Heart right ventricle (tissue), 16 donors: ENCODE measurements at regions not wholly inside any gene's neighbourhood (a gene's known extent, or its start where the extent isn't known, plus 50 kb on each side); places are given as distances from the start of the nearest gene placed in this dataset.

Experiments used
- ATAC-seq, 8 donors: fragments of 200-7000 bp; cut with Tn5 transposase; one replicate each; pipeline ENCODE4 v1.9.1; 2020; ENCODE audit warnings: mild to moderate bottlenecking in 8 of 8, moderate library complexity in 8 of 8, moderate number of reproducible peaks in 1 of 8
- DNase-seq, 2 donors: peaks; one replicate each; pipeline ENCODE4 v3.0.0-alpha.2; 2020
- H3K27ac ChIP-seq, 10 donors: fragments of 200-600 bp; sonication (generic) in 2 of 10; one replicate each; pipeline versions ENCODE4 v1.5.0 to v1.8.0; 2020 to 2022; ENCODE audit warnings: mild to moderate bottlenecking in 3 of 10
- H3K27me3 ChIP-seq, 7 donors: fragments of 200-600 bp; one replicate each; pipeline ENCODE4 v1.8.0; 2021 to 2022; ENCODE audit warnings: mild to moderate bottlenecking in 2 of 7
- H3K36me3 ChIP-seq, 9 donors: fragments of 200-600 bp; sonication (generic) in 1 of 9; one replicate each; pipeline versions ENCODE4 v1.5.0 to v1.8.0; 2020 to 2022; ENCODE audit warnings: mild to moderate bottlenecking in 2 of 9
- H3K4me1 ChIP-seq, 9 donors: fragments of 200-600 bp; sonication (generic) in 1 of 9; one replicate each; pipeline versions ENCODE4 v1.5.0 to v1.8.0; 2020 to 2022; ENCODE audit warnings: mild to moderate bottlenecking in 4 of 9
- H3K4me3 ChIP-seq, 10 donors: fragments of 200-600 bp; sonication (generic) in 2 of 10; one replicate each; pipeline versions ENCODE4 v1.5.0 to v1.8.0; 2020 to 2022; ENCODE audit warnings: mild to moderate bottlenecking in 7 of 10, moderate library complexity in 2 of 10
- H3K9me3 ChIP-seq, 11 donors: fragments of 200-600 bp in 10 of 11; sonication (generic) in 2 of 11; one replicate each; pipeline versions ENCODE4 v1.5.0 to v1.8.0; 2013 to 2022; ENCODE audit warnings: mild to moderate bottlenecking in 2 of 11, control low read depth in 1 of 11, moderate library complexity in 1 of 11
- CTCF ChIP-seq, 9 donors: fragments of 200-600 bp; sonication (generic) in 2 of 9; IDR thresholded peaks; one replicate each; pipeline versions ENCODE4 v1.5.0 to v1.8.0; 2021 to 2022; ENCODE audit warnings: antibody characterized with exemption in 9 of 9, mild to moderate bottlenecking in 5 of 9, moderate library complexity in 1 of 9
- WGBS, 2 donors: extraction: QIAGEN DNeasy Blood & Tissue Kit; methylation state at CpG; one replicate each; pipeline ENCODE4 v1.1.7; 2013; ENCODE audit warnings: inconsistent platforms in 1 of 2; 5-methylcytosine and 5-hydroxymethylcytosine counted together
- intact Hi-C, 10 donors: fragments of 100-400 bp; cut with DNase I; formaldehyde crosslinking; loops; one replicate each; pipeline versions ENCODE4 v1.11.1 to v1.14.2; 2022
- donor health status: Arrhythmogenic right ventricular cardiomyopathy.
- donor health status: ischemic (EF 13 %, LVEDD 7.1; RV severe dilation, severe dysfunction).
- donor health status: healthy with polysubstance abuse.
- donor health status: DM: no; HTN: yes; CAD: no.
- donor health status: DM: no; HTN: no; CAD: no.
- donor health status: ischemic (EF 25% LVEDD 6.9; RV normal size, moderate dysfunction).
- donor health status: ischemic (EF 25% LVEDD 5.7; RV mildly dilated, moderate dysfunction).
- donor health status: healthy.
- donor health status: DM: yes; HTN: yes; CAD: no.
- donor health status: Ischemic cardiomyopathy.
- donor health status: ischemic (EF 35%, LVEDD 5.7; RV mildly dilated, moderate dysfunction).
- donor health status: nonischemic (EF 11% LVEDD 7.7; RV severe dilation, severe dysfunction).
- donor health status: DM: yes; HTN: yes; CAD: no.
- donor health status: PGD.
- donor health status: ischemic (EF 29% LVEDD 5.4; RV normal size, mild dysfunction).
- donor health status: nonischemic (EF 23%, LVEDD 6.1; RV moderate dilation, normal function).

- 89 to 93% methylated on average over 9 of the region's 9 CpGs for WGBS, 2 donors
- no peak for TF ChIP-seq CTCF (IDR thresholded peaks at IDR 0.05)
These were observed 52.4 kb upstream of the PSD2 start for GRCh38 chr5:139743001-139743771.

GRCh38 chr5:139743804-139744203, 51.8 kb upstream of the PSD2 start:
- DNase-seq (no peak), ATAC-seq (no peak)
- H3K27me3 ChIP-seq = peaks cover 6 to 43% (median 25%) of the 10 kb centered on the region in 7 donors
- H3K27ac ChIP-seq = no peak overlapping the region
- WGBS, 2 donors = 93 to 97% methylated on average over 2 of the region's 2 CpGs
- intact Hi-C loops = no loop called here
- H3K4me1 ChIP-seq = peaks cover 8 to 43% (median 35%) of the 10 kb centered on the region in 9 donors
- H3K36me3 ChIP-seq = no peaks in the 10 kb centered on the region
- no peak overlapping the region for H3K4me3 ChIP-seq
- no peaks in the 10 kb centered on the region for H3K9me3 ChIP-seq
- no peak for TF ChIP-seq CTCF (IDR thresholded peaks at IDR 0.05)

More at GRCh38 chr5:139743001-139743771, 52.4 kb upstream of the PSD2 start:
- intact Hi-C loops = no loop called here
- H3K27ac ChIP-seq = no peak overlapping the region
- peaks cover 6 to 37% (median 19%) of the 10 kb centered on the region in 7 donors for H3K27me3 ChIP-seq
- DNase-seq = no peak
- H3K4me3 ChIP-seq = no peak overlapping the region
- H3K4me1 ChIP-seq = peaks cover 8 to 39% (median 31%) of the 10 kb centered on the region in 9 donors
- no peaks in the 10 kb centered on the region for H3K36me3 ChIP-seq
- no peaks in the 10 kb centered on the region for H3K9me3 ChIP-seq
- no peak for ATAC-seq

- intact Hi-C loops = loop anchor here in 1 of 10 donors (5.0 kb wide), 1 partner anchor 32 kb away; no protein-coding TSS in a partner anchor
- no peak for ATAC-seq
- no peaks in the 10 kb centered on the region for H3K9me3 ChIP-seq
These were observed 51.0 kb upstream of the PSD2 start for GRCh38 chr5:139744471-139745131.

More at GRCh38 chr5:139744471-139745131, 51.0 kb upstream of the PSD2 start:
- no peak for TF ChIP-seq CTCF (IDR thresholded peaks at IDR 0.05)
- WGBS, 2 donors = 80 to 85% methylated on average over 12 of the region's 12 CpGs
- no peak overlapping the region for H3K4me3 ChIP-seq
- H3K4me1 ChIP-seq = peaks cover 8 to 43% (median 35%) of the 10 kb centered on the region in 9 donors
- peak overlapping the region in 1 of 10 donors; percentile 44 for H3K27ac ChIP-seq
- DNase-seq = no peak
- no peaks in the 10 kb centered on the region for H3K36me3 ChIP-seq
- H3K27me3 ChIP-seq = peaks cover 6 to 51% (median 30%) of the 10 kb centered on the region in 7 donors
